ENCODE measurements at regions not wholly inside any gene's neighbourhood (a gene's known extent, or its start where the extent isn't known, plus 50 kb on each side); places are given as distances from the start of the nearest gene placed in this dataset.

DNA sequence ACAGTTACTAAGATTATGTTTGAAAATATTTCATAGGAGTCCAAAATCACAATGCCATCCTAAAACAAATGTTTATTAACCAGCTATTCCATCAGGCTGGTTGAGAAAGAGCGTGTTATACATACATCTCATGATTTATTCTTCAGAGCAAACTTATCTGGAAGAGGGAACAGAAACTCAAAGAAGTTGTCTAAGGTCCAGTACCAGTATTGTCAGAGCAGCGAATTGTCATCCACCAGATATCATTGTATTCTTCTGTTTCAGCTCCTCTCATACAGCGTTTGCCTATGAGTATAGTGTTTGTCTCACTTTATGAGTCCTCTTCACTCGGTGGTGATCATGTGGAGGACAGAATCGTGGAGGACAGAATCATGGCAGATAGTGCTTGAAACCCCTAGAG is 238.2 kb downstream of the OSR1 start:
- H3K4me3 ChIP-seq (replicated peaks in 1 of 3; ENCODE audit: insufficient read depth in 1 of 3, low read depth in 1 of 3, low read length in 3 of 3): no peak overlapping the region
- TF ChIP-seq EZH2 (IDR thresholded peaks at IDR 0.05; ENCODE audit: borderline replicate concordance, low read depth, low read length, severe bottlenecking): no peak
- TF ChIP-seq, protein P1, sequence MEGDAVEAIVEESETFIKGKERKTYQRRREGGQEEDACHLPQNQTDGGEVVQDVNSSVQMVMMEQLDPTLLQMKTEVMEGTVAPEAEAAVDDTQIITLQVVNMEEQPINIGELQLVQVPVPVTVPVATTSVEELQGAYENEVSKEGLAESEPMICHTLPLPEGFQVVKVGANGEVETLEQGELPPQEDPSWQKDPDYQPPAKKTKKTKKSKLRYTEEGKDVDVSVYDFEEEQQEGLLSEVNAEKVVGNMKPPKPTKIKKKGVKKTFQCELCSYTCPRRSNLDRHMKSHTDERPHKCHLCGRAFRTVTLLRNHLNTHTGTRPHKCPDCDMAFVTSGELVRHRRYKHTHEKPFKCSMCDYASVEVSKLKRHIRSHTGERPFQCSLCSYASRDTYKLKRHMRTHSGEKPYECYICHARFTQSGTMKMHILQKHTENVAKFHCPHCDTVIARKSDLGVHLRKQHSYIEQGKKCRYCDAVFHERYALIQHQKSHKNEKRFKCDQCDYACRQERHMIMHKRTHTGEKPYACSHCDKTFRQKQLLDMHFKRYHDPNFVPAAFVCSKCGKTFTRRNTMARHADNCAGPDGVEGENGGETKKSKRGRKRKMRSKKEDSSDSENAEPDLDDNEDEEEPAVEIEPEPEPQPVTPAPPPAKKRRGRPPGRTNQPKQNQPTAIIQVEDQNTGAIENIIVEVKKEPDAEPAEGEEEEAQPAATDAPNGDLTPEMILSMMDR (IDR thresholded peaks at IDR 0.05; ENCODE audit: extremely low read depth in 1 of 2, insufficient read depth in 1 of 2, low read depth in 1 of 2, low read length in 2 of 2): no peak
- no peak for TF ChIP-seq POLR2A (IDR thresholded peaks at IDR 0.05; ENCODE audit: low read depth, low read length)
- no peak for TF ChIP-seq MYC (IDR thresholded peaks at IDR 0.05; ENCODE audit: low read depth, low read length)
- no peak for TF ChIP-seq POLR2AphosphoS5 (IDR thresholded peaks at IDR 0.05; ENCODE audit: insufficient read depth, low read depth, low read length)
- TF ChIP-seq, protein P2, sequence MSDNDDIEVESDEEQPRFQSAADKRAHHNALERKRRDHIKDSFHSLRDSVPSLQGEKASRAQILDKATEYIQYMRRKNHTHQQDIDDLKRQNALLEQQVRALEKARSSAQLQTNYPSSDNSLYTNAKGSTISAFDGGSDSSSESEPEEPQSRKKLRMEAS (IDR thresholded peaks at IDR 0.05; ENCODE audit: insufficient read depth, insufficient read length): no peak
- TF ChIP-seq JUN (IDR thresholded peaks at IDR 0.05; ENCODE audit: borderline replicate concordance, insufficient read depth, insufficient read length, low read depth): no peak
- TF ChIP-seq FOS (IDR thresholded peaks at IDR 0.05; ENCODE audit: borderline replicate concordance, insufficient read depth, low read length): no peak
- no peak for TF ChIP-seq GATA2 (IDR thresholded peaks at IDR 0.05; ENCODE audit: insufficient read depth, insufficient read length, low read depth, low read length)
- intact Hi-C loops (cut with micrococcal nuclease): loop anchor here (10.0 kb wide), 1 partner anchor 225 kb away; no protein-coding TSS in a partner anchor
- ChIA-PET CTCF (interaction anchor here (1.0 to 2.2 kb wide), 3 partner anchors 8 to 18 kb away, joined by 3 to 10 read pairs (median 6); no protein-coding TSS in a partner anchor), POLR2A (no interaction called here)
- no TSS peak for BruUV-seq (replicated peaks)
- H2AFZ ChIP-seq (ENCODE audit: low read depth, low read length): no peak overlapping the region
- H3K9ac ChIP-seq (replicated peaks; ENCODE audit: extremely low read depth, insufficient read depth, low read length): no peak overlapping the region
- H3K4me2 ChIP-seq (ENCODE audit: insufficient read depth, low read length): no peak overlapping the region
- H3K27me3 ChIP-seq (ENCODE audit: control insufficient read depth in 2 of 2, insufficient read depth in 2 of 2, low read length in 2 of 2): no peaks in the 10 kb centered on the region
- no peaks in the 10 kb centered on the region for H3K9me3 ChIP-seq (replicated peaks; ENCODE audit: control insufficient read depth, insufficient read depth, low read length)
- no peaks in the 10 kb centered on the region for H3K79me2 ChIP-seq (ENCODE audit: control insufficient read depth, insufficient read depth, low read length)
- no peak for FAIRE-seq
- no peak overlapping the region for H3K27ac ChIP-seq (ENCODE audit: insufficient read depth, low read depth, low read length)
- no peaks in the 10 kb centered on the region for H3K36me3 ChIP-seq (ENCODE audit: control insufficient read depth in 2 of 2, extremely low read depth in 1 of 2, insufficient read depth in 2 of 2, low read length in 2 of 2)
- no peak for DNase-seq (ENCODE audit: low read depth, low spot score)
- H3K9me1 ChIP-seq (replicated peaks; ENCODE audit: control insufficient read depth, extremely low read depth, insufficient read depth, low read length): no peaks in the 10 kb centered on the region
- no peaks in the 10 kb centered on the region for H4K20me1 ChIP-seq (replicated peaks; ENCODE audit: control insufficient read depth, extremely low read depth, insufficient read depth, low read length)
- peaks cover 10% of the 10 kb centered on the region for H3K4me1 ChIP-seq (ENCODE audit: control insufficient read depth, extremely low read depth, insufficient read depth, low read length)
- dilution Hi-C loops (cut with MboI; ENCODE audit: extremely low pct_ligation_motif_present, low sequenced_read_pairs): no loop called here

All from endothelial cell of umbilical vein (primary cell).